H1 (cell line): ENCODE measurements at regions not wholly inside any gene's neighbourhood (a gene's known extent, or its start where the extent isn't known, plus 50 kb on each side); places are given as distances from the start of the nearest gene placed in this dataset.

Experiments
- BACH1 ChIP-seq: IDR thresholded peaks from 2 replicates; pipeline ENCODE4 v1.6.1; 2012; ENCODE audit warnings: low read length, improper control_type of control experiment
- BRCA1 ChIP-seq: IDR thresholded peaks from 2 replicates; pipeline ENCODE4 v1.6.1; 2012; ENCODE audit warnings: low read depth, low read length, improper control_type of control experiment
- CBX8 ChIP-seq: fragments of 300-800, 300-1000 bp; sonication (generic); IDR thresholded peaks from 2 replicates; pipeline ENCODE4 v1.7.1; 2016; ENCODE audit warnings: low read depth, low read length, borderline replicate concordance
- NRF1 ChIP-seq: IDR thresholded peaks from 2 replicates; pipeline ENCODE4 v1.6.1; 2011; ENCODE audit warnings: mild to moderate bottlenecking, low read depth, low read length, improper control_type of control experiment
- TCF12 ChIP-seq: IDR thresholded peaks from 2 replicates; pipeline ENCODE4 v1.6.1; 2011; ENCODE audit warnings: low read depth, mild to moderate bottlenecking, low read length
- ZNF274 ChIP-seq: IDR thresholded peaks from 2 replicates; pipeline ENCODE4 v1.7.0; 2012; ENCODE audit warnings: low read length, borderline replicate concordance; ENCODE audit errors: extremely low read depth
- TF ChIP-seq, protein P1 (sequence below): fragments of 300-600 bp; sonication (generic); IDR thresholded peaks from 2 replicates; pipeline ENCODE4 v1.7.1; 2012; ENCODE audit warnings: low read length, moderate library complexity, mild to moderate bottlenecking, inconsistent platforms; ENCODE audit not compliant: insufficient replicate concordance
- TF ChIP-seq, protein P2 (sequence below), 3 experiments: IDR thresholded peaks; 1 replicate in 2 of 3; 2 replicates in 1 of 3; pipeline versions ENCODE4 v1.5.1 to v1.6.1; 2011; ENCODE audit warnings: low read length in 3 of 3, mild to moderate bottlenecking in 3 of 3, inconsistent platforms in 2 of 3, low read depth in 1 of 3, moderate library complexity in 1 of 3; ENCODE audit not compliant: insufficient read depth in 1 of 3; ENCODE audit errors: control extremely low read depth in 1 of 3

DNA sequence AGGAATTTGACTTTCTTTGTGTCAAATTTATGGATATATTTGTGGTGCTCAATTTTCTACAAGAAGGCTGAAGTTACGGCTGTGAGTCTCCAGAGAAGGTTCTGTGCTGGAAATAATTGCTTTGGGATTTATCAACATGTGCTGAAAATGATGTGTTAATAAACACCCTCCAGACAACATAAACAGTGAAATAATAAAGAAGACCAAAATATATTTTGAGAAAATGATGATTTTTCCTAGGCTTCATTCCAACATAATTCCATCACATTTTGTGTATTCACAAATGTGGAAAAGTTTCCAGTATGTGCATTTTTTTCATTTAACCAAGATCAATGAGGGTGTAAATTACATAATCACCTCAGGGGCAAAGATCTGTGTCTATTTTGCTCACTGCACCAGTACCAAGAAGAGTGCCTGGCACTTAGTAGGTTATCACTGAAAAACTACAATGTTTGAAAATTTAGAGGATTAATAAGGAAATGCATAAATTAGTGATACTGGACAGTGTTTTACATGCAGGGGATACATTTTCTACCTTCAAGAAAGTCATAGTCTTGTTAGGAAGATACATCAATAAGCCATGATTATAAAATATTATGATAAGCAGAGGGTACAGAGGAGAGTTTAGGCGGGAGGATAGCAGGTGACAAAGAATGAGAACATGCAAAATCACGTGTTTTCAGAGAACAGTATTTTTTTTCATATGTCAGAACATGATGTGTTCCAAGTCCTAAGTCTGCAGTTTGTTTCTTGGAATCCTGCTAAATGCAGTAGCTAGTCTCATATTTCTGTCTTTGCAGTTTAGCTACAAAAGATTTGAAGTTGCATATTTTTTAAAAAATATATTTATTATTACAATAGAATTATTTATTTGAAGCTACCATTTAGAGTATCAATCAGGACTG is 127.6 kb upstream of the DLGAP1 start (continued):
- TF ChIP-seq, protein P1, sequence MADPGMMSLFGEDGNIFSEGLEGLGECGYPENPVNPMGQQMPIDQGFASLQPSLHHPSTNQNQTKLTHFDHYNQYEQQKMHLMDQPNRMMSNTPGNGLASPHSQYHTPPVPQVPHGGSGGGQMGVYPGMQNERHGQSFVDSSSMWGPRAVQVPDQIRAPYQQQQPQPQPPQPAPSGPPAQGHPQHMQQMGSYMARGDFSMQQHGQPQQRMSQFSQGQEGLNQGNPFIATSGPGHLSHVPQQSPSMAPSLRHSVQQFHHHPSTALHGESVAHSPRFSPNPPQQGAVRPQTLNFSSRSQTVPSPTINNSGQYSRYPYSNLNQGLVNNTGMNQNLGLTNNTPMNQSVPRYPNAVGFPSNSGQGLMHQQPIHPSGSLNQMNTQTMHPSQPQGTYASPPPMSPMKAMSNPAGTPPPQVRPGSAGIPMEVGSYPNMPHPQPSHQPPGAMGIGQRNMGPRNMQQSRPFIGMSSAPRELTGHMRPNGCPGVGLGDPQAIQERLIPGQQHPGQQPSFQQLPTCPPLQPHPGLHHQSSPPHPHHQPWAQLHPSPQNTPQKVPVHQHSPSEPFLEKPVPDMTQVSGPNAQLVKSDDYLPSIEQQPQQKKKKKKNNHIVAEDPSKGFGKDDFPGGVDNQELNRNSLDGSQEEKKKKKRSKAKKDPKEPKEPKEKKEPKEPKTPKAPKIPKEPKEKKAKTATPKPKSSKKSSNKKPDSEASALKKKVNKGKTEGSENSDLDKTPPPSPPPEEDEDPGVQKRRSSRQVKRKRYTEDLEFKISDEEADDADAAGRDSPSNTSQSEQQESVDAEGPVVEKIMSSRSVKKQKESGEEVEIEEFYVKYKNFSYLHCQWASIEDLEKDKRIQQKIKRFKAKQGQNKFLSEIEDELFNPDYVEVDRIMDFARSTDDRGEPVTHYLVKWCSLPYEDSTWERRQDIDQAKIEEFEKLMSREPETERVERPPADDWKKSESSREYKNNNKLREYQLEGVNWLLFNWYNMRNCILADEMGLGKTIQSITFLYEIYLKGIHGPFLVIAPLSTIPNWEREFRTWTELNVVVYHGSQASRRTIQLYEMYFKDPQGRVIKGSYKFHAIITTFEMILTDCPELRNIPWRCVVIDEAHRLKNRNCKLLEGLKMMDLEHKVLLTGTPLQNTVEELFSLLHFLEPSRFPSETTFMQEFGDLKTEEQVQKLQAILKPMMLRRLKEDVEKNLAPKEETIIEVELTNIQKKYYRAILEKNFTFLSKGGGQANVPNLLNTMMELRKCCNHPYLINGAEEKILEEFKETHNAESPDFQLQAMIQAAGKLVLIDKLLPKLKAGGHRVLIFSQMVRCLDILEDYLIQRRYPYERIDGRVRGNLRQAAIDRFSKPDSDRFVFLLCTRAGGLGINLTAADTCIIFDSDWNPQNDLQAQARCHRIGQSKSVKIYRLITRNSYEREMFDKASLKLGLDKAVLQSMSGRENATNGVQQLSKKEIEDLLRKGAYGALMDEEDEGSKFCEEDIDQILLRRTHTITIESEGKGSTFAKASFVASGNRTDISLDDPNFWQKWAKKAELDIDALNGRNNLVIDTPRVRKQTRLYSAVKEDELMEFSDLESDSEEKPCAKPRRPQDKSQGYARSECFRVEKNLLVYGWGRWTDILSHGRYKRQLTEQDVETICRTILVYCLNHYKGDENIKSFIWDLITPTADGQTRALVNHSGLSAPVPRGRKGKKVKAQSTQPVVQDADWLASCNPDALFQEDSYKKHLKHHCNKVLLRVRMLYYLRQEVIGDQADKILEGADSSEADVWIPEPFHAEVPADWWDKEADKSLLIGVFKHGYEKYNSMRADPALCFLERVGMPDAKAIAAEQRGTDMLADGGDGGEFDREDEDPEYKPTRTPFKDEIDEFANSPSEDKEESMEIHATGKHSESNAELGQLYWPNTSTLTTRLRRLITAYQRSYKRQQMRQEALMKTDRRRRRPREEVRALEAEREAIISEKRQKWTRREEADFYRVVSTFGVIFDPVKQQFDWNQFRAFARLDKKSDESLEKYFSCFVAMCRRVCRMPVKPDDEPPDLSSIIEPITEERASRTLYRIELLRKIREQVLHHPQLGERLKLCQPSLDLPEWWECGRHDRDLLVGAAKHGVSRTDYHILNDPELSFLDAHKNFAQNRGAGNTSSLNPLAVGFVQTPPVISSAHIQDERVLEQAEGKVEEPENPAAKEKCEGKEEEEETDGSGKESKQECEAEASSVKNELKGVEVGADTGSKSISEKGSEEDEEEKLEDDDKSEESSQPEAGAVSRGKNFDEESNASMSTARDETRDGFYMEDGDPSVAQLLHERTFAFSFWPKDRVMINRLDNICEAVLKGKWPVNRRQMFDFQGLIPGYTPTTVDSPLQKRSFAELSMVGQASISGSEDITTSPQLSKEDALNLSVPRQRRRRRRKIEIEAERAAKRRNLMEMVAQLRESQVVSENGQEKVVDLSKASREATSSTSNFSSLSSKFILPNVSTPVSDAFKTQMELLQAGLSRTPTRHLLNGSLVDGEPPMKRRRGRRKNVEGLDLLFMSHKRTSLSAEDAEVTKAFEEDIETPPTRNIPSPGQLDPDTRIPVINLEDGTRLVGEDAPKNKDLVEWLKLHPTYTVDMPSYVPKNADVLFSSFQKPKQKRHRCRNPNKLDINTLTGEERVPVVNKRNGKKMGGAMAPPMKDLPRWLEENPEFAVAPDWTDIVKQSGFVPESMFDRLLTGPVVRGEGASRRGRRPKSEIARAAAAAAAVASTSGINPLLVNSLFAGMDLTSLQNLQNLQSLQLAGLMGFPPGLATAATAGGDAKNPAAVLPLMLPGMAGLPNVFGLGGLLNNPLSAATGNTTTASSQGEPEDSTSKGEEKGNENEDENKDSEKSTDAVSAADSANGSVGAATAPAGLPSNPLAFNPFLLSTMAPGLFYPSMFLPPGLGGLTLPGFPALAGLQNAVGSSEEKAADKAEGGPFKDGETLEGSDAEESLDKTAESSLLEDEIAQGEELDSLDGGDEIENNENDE = no peak
- TF ChIP-seq ZNF274 = no peak
- TF ChIP-seq BRCA1 = no peak
- no peak for TF ChIP-seq BACH1
- TF ChIP-seq NRF1 = no peak
- no peak for TF ChIP-seq CBX8
- TF ChIP-seq, protein P2, sequence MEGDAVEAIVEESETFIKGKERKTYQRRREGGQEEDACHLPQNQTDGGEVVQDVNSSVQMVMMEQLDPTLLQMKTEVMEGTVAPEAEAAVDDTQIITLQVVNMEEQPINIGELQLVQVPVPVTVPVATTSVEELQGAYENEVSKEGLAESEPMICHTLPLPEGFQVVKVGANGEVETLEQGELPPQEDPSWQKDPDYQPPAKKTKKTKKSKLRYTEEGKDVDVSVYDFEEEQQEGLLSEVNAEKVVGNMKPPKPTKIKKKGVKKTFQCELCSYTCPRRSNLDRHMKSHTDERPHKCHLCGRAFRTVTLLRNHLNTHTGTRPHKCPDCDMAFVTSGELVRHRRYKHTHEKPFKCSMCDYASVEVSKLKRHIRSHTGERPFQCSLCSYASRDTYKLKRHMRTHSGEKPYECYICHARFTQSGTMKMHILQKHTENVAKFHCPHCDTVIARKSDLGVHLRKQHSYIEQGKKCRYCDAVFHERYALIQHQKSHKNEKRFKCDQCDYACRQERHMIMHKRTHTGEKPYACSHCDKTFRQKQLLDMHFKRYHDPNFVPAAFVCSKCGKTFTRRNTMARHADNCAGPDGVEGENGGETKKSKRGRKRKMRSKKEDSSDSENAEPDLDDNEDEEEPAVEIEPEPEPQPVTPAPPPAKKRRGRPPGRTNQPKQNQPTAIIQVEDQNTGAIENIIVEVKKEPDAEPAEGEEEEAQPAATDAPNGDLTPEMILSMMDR (IDR thresholded peaks at IDR 0.05; ENCODE audit: control extremely low read depth in 1 of 3, insufficient read depth in 1 of 3, low read depth in 1 of 3, low read length in 3 of 3) = no peak
- TF ChIP-seq TCF12 = no peak
